ENCODE measurements at regions not wholly inside any gene's neighbourhood (a gene's known extent, or its start where the extent isn't known, plus 50 kb on each side); places are given as distances from the start of the nearest gene placed in this dataset.

DNA sequence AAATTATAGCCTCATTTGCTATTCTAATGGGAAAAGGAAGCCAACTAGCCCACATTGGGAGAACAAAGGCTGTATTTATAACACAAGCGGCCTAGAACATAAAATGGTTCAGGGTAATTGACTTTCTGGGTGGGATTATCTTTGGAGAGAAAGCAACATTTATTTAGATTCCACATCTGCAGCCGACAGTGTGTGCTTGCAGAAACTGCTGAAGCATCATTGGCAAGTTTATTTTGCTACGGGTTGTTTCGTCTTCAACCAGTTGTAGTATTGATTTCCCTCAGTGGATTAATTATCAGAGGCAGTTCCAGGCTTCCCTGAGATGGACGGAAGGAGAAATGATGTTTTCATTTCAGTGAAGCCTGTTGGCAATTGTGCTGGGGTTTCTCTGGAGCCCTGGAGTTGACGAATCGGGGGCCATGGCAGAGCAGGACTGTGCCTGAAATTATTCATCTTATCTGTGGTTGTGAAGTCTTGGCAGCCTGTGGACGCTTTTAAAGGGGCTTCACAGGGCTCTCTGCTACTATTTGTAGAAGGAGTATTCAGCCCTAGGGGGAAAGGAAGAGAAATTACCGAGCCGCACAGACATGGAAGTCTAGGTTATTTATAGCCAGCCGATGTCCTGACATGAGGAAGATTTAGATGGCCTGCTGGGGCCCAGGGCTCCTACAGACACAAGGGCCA lies 290.6 kb upstream of the IRX4 start:
- TF ChIP-seq, protein P1, sequence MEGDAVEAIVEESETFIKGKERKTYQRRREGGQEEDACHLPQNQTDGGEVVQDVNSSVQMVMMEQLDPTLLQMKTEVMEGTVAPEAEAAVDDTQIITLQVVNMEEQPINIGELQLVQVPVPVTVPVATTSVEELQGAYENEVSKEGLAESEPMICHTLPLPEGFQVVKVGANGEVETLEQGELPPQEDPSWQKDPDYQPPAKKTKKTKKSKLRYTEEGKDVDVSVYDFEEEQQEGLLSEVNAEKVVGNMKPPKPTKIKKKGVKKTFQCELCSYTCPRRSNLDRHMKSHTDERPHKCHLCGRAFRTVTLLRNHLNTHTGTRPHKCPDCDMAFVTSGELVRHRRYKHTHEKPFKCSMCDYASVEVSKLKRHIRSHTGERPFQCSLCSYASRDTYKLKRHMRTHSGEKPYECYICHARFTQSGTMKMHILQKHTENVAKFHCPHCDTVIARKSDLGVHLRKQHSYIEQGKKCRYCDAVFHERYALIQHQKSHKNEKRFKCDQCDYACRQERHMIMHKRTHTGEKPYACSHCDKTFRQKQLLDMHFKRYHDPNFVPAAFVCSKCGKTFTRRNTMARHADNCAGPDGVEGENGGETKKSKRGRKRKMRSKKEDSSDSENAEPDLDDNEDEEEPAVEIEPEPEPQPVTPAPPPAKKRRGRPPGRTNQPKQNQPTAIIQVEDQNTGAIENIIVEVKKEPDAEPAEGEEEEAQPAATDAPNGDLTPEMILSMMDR (IDR thresholded peaks at IDR 0.05 in 2 of 3, conservative IDR thresholded peaks at IDR 0.05 in 1 of 3; ENCODE audit: borderline replicate concordance in 1 of 3, insufficient read depth in 1 of 3, low read depth in 2 of 3, low read length in 2 of 3), result no peak
- TF ChIP-seq POLR2AphosphoS5 (IDR thresholded peaks at IDR 0.05; ENCODE audit: low read depth, low read length), result no peak
- TF ChIP-seq MAX (IDR thresholded peaks at IDR 0.05), result no peak
- TF ChIP-seq POLR2A (IDR thresholded peaks at IDR 0.05; ENCODE audit: borderline replicate concordance, extremely low read depth, insufficient read depth, insufficient read length), result no peak

Data from HCT116 (cell line).